HG03025 (cell line): ENCODE measurements at regions not wholly inside any gene's neighbourhood (a gene's known extent, or its start where the extent isn't known, plus 50 kb on each side); places are given as distances from the start of the nearest gene placed in this dataset.

ENCODE experiments used
- ATAC-seq: cut with Tn5 transposase; IDR thresholded peaks from one replicate; pipeline ENCODE4 v1.9.1; 2021; ENCODE audit warnings: mild to moderate bottlenecking, moderate library complexity; ENCODE audit not compliant: unreplicated experiment, low FRiP score

- no peak for ATAC-seq
These were observed 282.6 kb downstream of the ADGRA3 start for GRCh38 chr4:22233230-22233629.

GRCh38 chr4:22220965-22221364 is 272.4 kb upstream of the KCNIP4 start:
- no peak for ATAC-seq

- no peak for ATAC-seq
These were observed 268.9 kb upstream of the KCNIP4 start for GRCh38 chr4:22217480-22217879.

GRCh38 chr4:22216278-22216677 is 267.7 kb upstream of the KCNIP4 start:
- no peak for ATAC-seq

GRCh38 chr4:22215084-22215483 is 266.5 kb upstream of the KCNIP4 start:
- ATAC-seq: no peak

GRCh38 chr4:22203711-22204011 is 255.1 kb upstream of the KCNIP4 start:
- no peak for ATAC-seq

- ATAC-seq: no peak
These were observed 254.6 kb upstream of the KCNIP4 start for GRCh38 chr4:22202975-22203710.

- no peak for ATAC-seq
These were observed 253.8 kb upstream of the KCNIP4 start for GRCh38 chr4:22202246-22202974.

GRCh38 chr4:22201256-22201655 is 252.7 kb upstream of the KCNIP4 start:
- ATAC-seq: no peak

- ATAC-seq: no peak
These were observed 248.0 kb upstream of the KCNIP4 start for GRCh38 chr4:22196551-22196950.

- ATAC-seq: no peak
These were observed 243.5 kb upstream of the KCNIP4 start for GRCh38 chr4:22192084-22192511.

- no peak for ATAC-seq
These were observed 243.0 kb upstream of the KCNIP4 start for GRCh38 chr4:22191565-22191964.

GRCh38 chr4:22190855-22191254 is 242.3 kb upstream of the KCNIP4 start:
- no peak for ATAC-seq

- ATAC-seq: no peak
These were observed 238.7 kb upstream of the KCNIP4 start for GRCh38 chr4:22187203-22187820.

GRCh38 chr4:22181736-22182135 is 233.2 kb upstream of the KCNIP4 start:
- no peak for ATAC-seq

- no peak for ATAC-seq
These were observed 230.7 kb upstream of the KCNIP4 start for GRCh38 chr4:22179124-22179874.

- ATAC-seq: no peak
These were observed 226.1 kb upstream of the KCNIP4 start for GRCh38 chr4:22174640-22175039.

GRCh38 chr4:22170353-22170752 is 221.8 kb upstream of the KCNIP4 start:
- no peak for ATAC-seq

GRCh38 chr4:22167201-22167600 is 218.6 kb upstream of the KCNIP4 start:
- no peak for ATAC-seq

- ATAC-seq: no peak
These were observed 213.9 kb upstream of the KCNIP4 start for GRCh38 chr4:22162454-22162853.

- ATAC-seq: no peak
These were observed 182.2 kb upstream of the KCNIP4 start for GRCh38 chr4:22130741-22131140.
